Globus pallidus (tissue), 1 donor: ENCODE measurements at regions not wholly inside any gene's neighbourhood (a gene's known extent, or its start where the extent isn't known, plus 50 kb on each side); places are given as distances from the start of the nearest gene placed in this dataset.

Source experiments
- DNase-seq: peaks from one replicate; pipeline ENCODE4 v3.0.0-alpha.2; 2015; ENCODE audit warnings: low spot score

- DNase-seq = no peak
Observed at GRCh38 chr13:84332346-84332745, 450.1 kb upstream of the SLITRK1 start.

- DNase-seq = peak; percentile 2
Observed at GRCh38 chr13:84315527-84315926, 433.3 kb upstream of the SLITRK1 start.

DNA sequence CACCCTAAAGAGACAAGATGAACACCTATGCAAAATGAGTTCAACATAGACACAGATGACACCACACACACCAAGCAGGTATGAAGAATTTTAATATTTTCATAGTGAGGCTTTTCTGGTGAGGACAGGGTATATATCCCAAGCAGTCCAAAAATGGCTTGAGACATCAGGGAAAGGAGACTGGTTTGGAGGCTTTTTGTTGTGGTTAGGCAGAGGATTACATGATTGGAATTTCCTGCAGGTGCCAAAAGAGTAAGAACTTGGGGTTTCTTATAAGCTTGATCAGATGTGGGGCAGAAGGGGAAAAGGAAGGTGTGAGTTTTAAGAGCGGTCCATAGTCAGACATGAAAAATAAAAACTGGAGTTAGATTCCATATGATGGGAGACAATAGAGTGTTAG, 420.8 kb upstream of the SLITRK1 start:
- DNase-seq = no peak

DNA sequence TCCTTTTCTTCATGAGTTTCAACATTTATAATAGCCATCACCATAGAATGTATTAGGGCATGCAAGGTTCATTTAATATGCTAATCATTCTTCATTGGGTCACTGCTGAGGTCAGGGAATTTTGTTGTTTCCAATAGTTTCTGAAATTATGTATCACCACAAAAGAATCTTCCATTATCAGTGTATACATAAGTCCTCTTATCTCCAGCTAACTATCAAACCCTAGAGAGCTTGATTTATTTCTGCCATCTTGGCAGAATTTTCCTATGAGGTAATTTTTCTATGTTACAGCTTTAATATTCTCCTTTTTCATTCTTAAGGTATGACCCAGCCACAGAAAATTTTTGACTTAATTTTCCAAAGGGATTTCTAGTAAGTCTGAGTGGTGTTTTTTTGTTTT, 415.0 kb upstream of the SLITRK1 start:
- DNase-seq = no peak

GRCh38 chr13:84296401-84296800, 414.1 kb upstream of the SLITRK1 start:
- no peak for DNase-seq

- DNase-seq = no peak
Observed at GRCh38 chr13:84294576-84294975, 412.3 kb upstream of the SLITRK1 start.

DNA sequence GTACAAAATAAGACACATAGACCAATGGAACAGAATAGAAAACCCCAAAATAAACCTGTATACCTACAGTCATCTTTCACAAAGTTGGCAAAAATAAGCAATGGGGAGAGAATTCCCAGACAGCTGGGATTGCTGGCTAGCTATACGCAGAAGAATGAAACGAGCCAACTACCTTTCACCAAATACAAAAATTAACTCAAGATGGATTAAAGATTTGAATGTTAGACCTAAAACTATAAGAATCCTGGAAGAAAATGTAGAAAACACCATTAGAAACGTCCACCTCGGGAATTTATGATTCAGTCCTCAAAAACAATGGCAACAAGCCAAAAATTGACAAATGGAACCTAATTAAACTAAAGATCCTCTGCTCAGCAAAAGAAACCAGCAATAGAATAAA, 408.1 kb upstream of the SLITRK1 start:
- DNase-seq = no peak

DNA sequence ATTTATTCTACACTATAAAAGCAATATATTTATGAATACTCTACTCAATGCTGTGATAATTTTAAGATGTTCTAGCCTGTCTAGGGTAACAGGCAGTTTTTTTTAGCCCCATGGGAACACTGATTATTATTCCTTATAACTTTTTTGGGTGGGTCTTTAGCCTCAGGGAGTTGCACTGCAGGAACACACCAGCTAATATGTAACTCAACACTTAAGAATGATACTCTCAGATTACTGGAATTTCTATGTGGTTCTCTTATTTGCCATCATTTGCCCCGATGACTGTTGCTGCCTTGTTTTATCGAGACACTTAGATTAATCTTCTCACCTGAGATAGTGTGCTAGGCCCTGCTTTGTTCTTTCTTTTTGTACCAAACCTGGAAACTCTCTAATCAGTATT, 396.9 kb upstream of the SLITRK1 start:
- no peak for DNase-seq

DNA sequence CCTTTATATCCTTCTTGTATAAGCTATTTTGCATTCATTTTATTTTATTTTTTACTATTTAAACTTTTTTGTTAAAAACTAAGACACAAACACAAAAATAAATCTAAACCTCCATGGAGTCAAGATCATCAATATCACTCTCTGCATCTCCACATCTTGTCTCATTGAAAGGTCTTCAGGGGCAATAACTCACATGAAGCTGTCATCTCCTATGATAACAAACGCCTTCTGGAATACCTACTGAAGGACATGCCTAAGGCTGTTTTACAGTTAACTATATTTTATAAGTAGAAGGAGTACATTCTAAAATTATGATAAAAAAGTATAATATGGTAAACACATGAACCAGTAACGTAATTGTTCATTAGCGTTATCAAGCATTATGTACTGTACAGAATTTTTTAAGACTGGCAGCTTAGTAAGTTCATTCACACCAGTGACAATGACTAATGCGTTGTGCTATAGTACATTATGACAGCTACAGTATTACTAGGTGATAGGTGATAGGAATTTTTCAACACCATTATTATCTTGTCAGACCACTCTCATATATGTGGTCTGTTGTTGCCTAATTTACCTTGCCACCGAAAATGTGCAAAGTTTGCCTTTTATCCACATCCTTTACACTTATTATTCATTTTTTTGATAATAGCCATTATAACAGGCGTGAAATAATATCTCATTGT, 390.7 kb upstream of the SLITRK1 start:
- no peak for DNase-seq

DNA sequence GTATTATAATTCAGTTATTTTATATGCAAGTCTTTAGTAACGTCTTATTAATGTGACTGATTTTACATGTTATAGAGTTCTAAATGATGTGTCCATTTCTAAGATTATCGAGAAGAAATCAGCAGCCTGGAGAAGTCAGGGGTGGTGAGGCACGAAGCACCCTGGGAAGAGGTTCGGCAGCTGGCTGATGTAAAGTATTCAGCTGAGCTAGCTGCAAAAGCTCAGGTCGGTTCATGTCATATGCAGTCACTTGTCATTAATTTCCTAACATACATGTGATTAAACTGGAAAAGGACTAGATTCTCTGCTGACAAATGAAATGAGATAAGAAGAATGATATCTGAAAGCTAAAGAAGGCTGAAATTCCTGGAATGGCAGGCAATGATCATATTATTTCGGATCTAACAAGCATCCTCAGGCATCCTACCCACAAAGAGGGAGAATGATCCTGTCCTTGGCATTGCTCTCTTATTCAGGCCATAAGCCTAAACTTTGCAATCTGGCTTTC, 383.0 kb upstream of the SLITRK1 start:
- no peak for DNase-seq

- no peak for DNase-seq
Observed at GRCh38 chr13:84263354-84264069, 381.2 kb upstream of the SLITRK1 start.

DNA sequence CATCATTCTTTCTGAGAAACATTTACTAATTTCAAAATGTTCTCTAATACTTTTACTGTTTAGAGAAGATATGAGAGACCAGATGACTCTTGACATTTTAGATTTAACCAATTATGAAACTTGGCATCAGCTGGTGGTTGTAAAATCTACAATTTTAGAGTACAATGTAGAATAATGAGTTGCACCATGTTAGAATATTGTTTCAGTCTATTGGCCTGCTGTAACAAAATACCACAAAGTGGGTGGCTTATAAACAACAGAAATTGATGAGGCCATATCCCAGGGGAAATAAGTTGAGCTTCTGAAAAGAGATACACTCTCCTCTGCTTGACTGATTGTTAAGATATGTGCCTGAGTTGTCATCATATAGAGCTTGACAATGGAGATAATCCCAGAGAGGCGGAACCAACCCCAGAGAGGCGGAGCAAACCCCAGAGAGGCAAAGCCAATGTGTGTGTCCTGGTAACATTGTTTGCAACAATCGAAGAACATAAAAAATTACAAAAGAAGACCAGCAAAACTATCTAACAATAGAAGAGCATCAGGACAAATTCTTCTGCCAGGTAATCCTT, 373.0 kb upstream of the SLITRK1 start:
- no peak for DNase-seq

- DNase-seq = no peak
Observed at GRCh38 chr13:84249463-84249862, 367.2 kb upstream of the SLITRK1 start.

GRCh38 chr13:84243340-84243739, 361.1 kb upstream of the SLITRK1 start:
- no peak for DNase-seq

DNA sequence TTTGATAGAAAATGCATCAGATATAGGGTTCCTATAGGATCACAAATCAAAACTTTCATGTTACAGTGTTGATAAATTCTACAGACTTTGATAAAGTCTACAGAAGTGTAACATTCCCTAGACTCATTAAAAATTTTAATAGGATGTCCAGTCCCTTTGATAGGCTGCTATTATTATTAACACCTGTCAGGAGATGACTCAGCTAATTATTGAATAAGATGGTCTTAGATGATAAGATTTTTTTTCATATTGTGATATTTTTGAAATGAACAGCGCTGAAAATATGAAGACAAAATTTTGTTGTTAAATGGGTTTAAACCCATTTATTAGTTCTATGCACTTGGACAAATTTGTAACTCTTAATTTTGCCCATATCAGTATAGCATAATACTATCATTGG, 356.8 kb upstream of the SLITRK1 start:
- no peak for DNase-seq

DNA sequence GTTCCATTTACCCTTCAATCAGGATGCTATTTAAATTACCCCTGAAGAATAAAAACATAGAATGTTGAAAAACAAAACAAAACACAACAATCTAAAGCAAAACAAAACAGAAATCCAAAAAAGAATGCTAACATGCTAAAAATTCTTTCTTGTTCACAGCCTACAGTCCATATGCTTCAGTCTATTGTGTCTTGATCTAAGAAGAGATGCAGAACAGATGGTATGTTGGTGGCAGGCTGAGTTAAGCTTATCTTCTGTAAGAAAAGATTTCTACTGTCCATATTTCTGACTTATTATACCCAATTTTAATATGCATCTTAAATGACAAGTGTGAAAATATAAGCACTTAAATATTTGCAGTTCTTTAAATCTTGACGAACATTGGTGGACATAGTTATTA, 356.1 kb upstream of the SLITRK1 start:
- DNase-seq = no peak

DNA sequence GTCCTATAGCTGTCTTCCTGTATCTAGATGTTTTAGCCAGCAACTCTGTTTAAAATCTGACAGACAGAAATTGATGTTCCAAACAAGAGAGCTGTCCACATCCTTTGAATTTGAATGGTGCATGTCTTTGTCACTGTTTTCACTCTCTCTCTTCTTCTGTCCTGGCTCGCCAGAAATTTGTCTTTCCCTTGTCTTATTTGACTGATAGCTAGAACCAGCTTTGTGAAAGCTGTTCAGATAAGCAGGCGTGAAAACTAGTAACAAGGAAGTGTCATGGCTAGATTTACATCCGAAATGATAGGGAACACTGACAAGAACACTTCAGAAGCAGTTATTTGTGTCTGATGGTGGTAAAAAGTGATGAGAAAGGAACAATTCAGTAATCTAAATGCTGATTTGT, 354.9 kb upstream of the SLITRK1 start:
- DNase-seq = no peak

GRCh38 chr13:84234416-84234815, 352.1 kb upstream of the SLITRK1 start:
- DNase-seq = no peak

DNA sequence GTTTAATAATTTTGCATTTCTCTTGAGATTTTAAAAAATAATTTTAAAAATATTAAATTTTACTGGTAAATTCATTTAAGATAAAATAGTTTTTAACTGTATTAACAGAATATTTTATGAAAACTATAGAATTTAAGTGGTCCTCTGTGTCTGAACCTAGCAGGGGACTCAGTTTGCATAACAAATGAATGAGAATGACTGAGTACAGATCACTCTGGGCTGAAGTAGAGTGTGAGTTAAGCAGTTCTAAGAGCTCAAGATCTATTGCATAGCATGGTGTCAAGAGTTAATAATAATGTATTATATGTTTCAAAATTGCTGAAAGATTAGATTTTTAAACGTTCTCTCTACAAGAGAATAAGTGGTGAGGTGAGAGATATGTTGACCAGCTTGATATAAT, 348.3 kb upstream of the SLITRK1 start:
- no peak for DNase-seq

DNA sequence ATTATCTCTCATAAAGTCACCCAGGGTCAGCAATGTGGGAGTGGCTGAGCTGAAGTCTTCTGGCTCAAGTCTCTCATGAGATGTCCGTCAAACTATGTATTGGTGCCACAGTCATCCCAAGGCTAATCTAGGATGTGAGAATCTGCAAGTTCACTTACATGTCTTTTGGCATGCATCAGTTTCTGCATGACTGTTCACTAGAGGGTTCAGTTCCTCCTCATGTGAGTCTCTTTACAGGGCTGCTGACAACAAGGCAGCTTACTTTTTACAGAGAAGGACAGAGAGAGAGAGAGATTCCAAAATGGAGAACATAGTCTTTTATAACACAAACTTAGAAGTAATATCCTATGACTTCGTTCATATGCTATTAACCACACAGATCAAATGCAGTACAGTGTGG, 328.8 kb upstream of the SLITRK1 start:
- DNase-seq = no peak

GRCh38 chr13:84208246-84208910, 326.1 kb upstream of the SLITRK1 start:
- no peak for DNase-seq

- no peak for DNase-seq
Observed at GRCh38 chr13:84207509-84207908, 325.2 kb upstream of the SLITRK1 start.

GRCh38 chr13:84200971-84201370, 318.7 kb upstream of the SLITRK1 start:
- no peak for DNase-seq
